ENCODE measurements at regions not wholly inside any gene's neighbourhood (a gene's known extent, or its start where the extent isn't known, plus 50 kb on each side); places are given as distances from the start of the nearest gene placed in this dataset.

DNA sequence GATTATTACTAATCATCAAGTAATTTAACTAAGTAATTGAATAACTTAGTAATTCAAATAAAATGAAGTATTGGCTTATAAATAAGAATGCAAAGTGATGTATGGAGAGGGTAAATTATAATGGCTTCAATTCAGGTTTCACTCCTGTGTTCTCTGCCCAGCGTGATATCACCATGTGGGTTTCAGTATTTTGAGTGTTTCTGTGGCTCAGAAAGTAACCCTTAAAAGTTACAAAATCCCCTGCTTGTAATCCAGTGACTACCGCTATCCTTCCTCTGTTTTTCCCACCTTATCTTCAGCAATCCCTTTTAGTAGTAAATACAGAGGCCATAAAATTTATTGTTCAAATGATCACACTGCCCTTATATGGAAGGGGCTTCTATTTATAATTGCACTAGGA is 316.4 kb upstream of the CFAP20DC start:
- TF ChIP-seq, protein P1, sequence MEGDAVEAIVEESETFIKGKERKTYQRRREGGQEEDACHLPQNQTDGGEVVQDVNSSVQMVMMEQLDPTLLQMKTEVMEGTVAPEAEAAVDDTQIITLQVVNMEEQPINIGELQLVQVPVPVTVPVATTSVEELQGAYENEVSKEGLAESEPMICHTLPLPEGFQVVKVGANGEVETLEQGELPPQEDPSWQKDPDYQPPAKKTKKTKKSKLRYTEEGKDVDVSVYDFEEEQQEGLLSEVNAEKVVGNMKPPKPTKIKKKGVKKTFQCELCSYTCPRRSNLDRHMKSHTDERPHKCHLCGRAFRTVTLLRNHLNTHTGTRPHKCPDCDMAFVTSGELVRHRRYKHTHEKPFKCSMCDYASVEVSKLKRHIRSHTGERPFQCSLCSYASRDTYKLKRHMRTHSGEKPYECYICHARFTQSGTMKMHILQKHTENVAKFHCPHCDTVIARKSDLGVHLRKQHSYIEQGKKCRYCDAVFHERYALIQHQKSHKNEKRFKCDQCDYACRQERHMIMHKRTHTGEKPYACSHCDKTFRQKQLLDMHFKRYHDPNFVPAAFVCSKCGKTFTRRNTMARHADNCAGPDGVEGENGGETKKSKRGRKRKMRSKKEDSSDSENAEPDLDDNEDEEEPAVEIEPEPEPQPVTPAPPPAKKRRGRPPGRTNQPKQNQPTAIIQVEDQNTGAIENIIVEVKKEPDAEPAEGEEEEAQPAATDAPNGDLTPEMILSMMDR (IDR thresholded peaks at IDR 0.05): no peak
- no peak for TF ChIP-seq EP300 (IDR thresholded peaks at IDR 0.05)
